ENCODE measurements at regions not wholly inside any gene's neighbourhood (a gene's known extent, or its start where the extent isn't known, plus 50 kb on each side); places are given as distances from the start of the nearest gene placed in this dataset.
A peak's percentile ranks its signal among the peaks of the same experiment; 100 is the strongest.

- no peak for TF ChIP-seq CTCF (conservative IDR thresholded peaks at IDR 0.05; ENCODE audit: low read depth)
- CTCF ChIA-PET, result no interaction called here
- POLR2A ChIA-PET (ENCODE audit: low non-redundant PET), result no interaction called here
- DNase-seq (ENCODE audit: low spot score), result peak; percentile 8
- H3K27ac ChIP-seq, result no peak overlapping the region
These were observed 70.5 kb downstream of the ZNF22 start for GRCh38 chr10:45071043-45071813.

- CTCF ChIA-PET, result no interaction called here
- H3K27ac ChIP-seq, result no peak overlapping the region
- TF ChIP-seq CTCF (conservative IDR thresholded peaks at IDR 0.05; ENCODE audit: low read depth), result no peak
- POLR2A ChIA-PET (ENCODE audit: low non-redundant PET), result no interaction called here
- no peak for DNase-seq (ENCODE audit: low spot score)
These were observed 74.5 kb downstream of the ZNF22 start for GRCh38 chr10:45075216-45075615.

DNA sequence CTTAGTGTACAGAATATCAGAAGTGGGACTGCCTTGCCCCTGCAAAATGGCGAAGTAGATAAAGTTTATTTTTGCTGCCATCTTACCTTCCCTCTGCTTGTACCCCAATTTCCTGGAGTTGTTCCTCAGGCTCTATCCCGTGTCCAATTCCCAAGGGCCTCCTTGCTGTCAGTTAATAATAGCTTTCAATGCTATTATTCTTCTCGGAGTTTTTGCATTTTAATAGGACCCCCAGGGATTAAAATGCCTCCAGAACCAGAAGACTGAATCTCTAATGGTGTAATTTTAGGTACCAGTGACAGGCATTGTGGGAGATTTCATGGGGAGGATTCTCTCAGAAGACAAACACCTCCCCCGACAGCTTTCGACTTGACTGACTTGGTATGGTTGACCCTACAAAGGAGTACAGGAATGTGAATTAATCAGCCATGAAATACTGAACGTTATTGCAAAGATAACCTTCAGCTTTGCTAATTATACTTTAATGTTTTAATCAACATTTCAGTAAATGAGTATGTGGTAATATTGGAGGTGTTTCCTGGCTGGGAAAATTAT lies 75.2 kb downstream of the ZNF22 start:
- H3K27ac ChIP-seq, result no peak overlapping the region
- TF ChIP-seq CTCF (conservative IDR thresholded peaks at IDR 0.05; ENCODE audit: low read depth), result no peak
- POLR2A ChIA-PET (ENCODE audit: low non-redundant PET), result no interaction called here
- CTCF ChIA-PET, result no interaction called here
- no peak for DNase-seq (ENCODE audit: low spot score)

DNA sequence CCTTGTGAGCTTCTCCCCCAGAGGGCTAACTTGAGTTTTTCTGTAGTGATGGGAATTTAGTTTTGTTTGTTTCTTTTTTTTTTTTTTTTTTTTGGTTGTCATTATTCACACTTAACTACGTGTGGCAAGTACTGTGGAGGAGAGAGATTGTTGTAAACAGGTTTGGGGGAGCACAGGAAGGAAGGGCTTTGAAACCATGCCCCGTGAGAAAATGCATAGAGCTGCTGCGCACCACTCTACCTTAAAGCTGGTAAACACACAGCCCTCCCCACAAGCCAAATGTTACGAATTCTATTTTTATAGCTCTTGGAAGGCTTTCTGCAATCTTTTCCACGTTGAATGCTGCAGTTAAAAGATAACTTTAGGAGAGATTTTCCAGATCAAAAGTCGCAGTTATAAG lies 76.2 kb downstream of the ZNF22 start:
- DNase-seq (ENCODE audit: low spot score), result no peak
- CTCF ChIA-PET, result interaction anchor here (0.7 kb wide), 1 partner anchor 27 kb away, joined by 4 read pairs; no protein-coding TSS in a partner anchor
- H3K27ac ChIP-seq, result no peak overlapping the region
- POLR2A ChIA-PET (ENCODE audit: low non-redundant PET), result no interaction called here
- TF ChIP-seq CTCF (conservative IDR thresholded peaks at IDR 0.05; ENCODE audit: low read depth), result no peak

DNA sequence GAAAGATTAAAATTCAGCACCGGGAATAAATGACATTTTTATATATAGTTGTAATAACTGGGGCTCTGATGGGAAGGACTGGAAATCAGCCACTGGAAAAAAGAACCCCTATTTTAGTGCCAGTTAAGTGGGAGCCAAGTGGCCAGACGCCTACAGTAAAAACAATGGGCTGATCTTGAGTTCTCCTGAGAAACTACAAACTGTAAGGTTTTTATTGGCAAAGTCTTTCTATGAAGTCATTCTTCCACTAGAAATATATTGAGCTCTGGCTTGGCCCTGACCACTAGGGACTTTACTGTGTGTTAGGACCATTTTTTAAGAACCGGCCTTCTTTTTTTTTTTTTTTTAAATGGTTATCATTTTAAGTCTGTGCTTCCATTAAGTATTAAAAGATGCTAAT lies 79.6 kb downstream of the ZNF22 start:
- no peak overlapping the region for H3K27ac ChIP-seq
- no peak for TF ChIP-seq CTCF (conservative IDR thresholded peaks at IDR 0.05; ENCODE audit: low read depth)
- POLR2A ChIA-PET (ENCODE audit: low non-redundant PET), result no interaction called here
- no peak for DNase-seq (ENCODE audit: low spot score)
- CTCF ChIA-PET, result interaction anchor here (0.6 kb wide), 1 partner anchor 1916 kb away, joined by 4 read pairs; no protein-coding TSS in a partner anchor

DNA sequence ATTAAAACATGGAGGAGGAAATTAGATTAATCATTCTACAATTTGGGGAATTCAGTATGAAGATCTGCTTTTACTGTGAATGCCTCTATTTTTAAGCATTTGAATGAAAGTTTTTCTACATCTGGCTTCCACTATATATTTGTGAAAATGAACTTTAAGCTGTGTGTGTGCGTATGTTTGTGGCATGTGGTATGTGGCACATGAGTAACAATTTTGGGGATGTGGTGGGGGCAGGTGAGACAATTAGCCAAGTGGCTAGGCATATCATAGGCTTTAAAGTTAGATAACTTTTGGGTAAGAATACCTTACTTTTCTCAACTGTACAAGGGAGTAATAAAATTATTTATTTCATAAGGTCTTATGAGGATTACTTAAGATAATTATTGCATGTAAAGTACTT lies 81.5 kb downstream of the ZNF22 start:
- POLR2A ChIA-PET (ENCODE audit: low non-redundant PET), result no interaction called here
- H3K27ac ChIP-seq, result no peak overlapping the region

More for the DNA sequence above, 81.5 kb downstream of the ZNF22 start:
- no peak for DNase-seq (ENCODE audit: low spot score)
- TF ChIP-seq CTCF (conservative IDR thresholded peaks at IDR 0.05; ENCODE audit: low read depth), result no peak
- CTCF ChIA-PET, result no interaction called here
